ENCODE measurements at regions not wholly inside any gene's neighbourhood (a gene's known extent, or its start where the extent isn't known, plus 50 kb on each side); places are given as distances from the start of the nearest gene placed in this dataset.

DNA sequence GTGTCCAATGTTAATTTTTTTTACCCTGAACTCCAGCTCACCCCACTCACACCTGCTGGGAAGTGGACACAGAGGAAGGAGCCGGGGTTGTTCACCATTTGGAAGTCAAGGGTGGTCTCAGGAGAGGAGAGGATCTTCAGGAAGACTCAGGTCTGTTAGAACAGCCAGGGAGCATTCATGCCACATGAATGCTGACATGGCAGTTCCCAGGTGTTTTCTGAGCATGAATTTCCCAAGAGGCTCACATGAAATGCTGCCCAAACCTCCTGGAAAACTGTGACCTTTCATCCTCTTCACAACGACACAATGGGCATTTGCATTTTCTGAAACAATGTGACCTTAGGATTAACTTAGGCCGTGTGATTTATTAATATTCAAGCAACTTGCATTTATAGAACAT is 2409.2 kb downstream of the TP53TG3F start:
- TF ChIP-seq, protein P1, sequence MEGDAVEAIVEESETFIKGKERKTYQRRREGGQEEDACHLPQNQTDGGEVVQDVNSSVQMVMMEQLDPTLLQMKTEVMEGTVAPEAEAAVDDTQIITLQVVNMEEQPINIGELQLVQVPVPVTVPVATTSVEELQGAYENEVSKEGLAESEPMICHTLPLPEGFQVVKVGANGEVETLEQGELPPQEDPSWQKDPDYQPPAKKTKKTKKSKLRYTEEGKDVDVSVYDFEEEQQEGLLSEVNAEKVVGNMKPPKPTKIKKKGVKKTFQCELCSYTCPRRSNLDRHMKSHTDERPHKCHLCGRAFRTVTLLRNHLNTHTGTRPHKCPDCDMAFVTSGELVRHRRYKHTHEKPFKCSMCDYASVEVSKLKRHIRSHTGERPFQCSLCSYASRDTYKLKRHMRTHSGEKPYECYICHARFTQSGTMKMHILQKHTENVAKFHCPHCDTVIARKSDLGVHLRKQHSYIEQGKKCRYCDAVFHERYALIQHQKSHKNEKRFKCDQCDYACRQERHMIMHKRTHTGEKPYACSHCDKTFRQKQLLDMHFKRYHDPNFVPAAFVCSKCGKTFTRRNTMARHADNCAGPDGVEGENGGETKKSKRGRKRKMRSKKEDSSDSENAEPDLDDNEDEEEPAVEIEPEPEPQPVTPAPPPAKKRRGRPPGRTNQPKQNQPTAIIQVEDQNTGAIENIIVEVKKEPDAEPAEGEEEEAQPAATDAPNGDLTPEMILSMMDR (IDR thresholded peaks at IDR 0.05; ENCODE audit: low read depth, low read length) = no peak
- TF ChIP-seq, protein P2, sequence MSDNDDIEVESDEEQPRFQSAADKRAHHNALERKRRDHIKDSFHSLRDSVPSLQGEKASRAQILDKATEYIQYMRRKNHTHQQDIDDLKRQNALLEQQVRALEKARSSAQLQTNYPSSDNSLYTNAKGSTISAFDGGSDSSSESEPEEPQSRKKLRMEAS (IDR thresholded peaks at IDR 0.05; ENCODE audit: low read depth, low read length) = no peak
- no peak for TF ChIP-seq MYC (IDR thresholded peaks at IDR 0.05; ENCODE audit: low read depth, low read length)

All from NB4 (cell line).